HCT116 (cell line): ENCODE measurements at regions not wholly inside any gene's neighbourhood (a gene's known extent, or its start where the extent isn't known, plus 50 kb on each side); places are given as distances from the start of the nearest gene placed in this dataset.

Source experiments
- CTCF ChIP-seq, 3 experiments: fragments of 200-600 bp in 1 of 3; sonication (generic) in 1 of 3; IDR thresholded peaks in 2 of 3; conservative IDR thresholded peaks in 1 of 3; 2 replicates each; pipeline ENCODE4 v1.5.1; 2012 to 2017; ENCODE audit warnings: low read depth in 2 of 3, low read length in 2 of 3, antibody characterized with exemption in 1 of 3, borderline replicate concordance in 1 of 3, control low read depth in 1 of 3, mild to moderate bottlenecking in 1 of 3, mixed read lengths in 1 of 3, mixed run types in 1 of 3, moderate library complexity in 1 of 3; ENCODE audit not compliant: insufficient read depth in 1 of 3
- EZH2phosphoT487 ChIP-seq: fragments of 200-600 bp; IDR thresholded peaks from 2 replicates; pipeline ENCODE4 v1.6.1; 2018; ENCODE audit warnings: antibody characterized with exemption, borderline replicate concordance
- POLR2A ChIP-seq: IDR thresholded peaks from 2 replicates; pipeline ENCODE4 v1.7.0; 2011; ENCODE audit warnings: borderline replicate concordance; ENCODE audit not compliant: insufficient read depth, insufficient read length; ENCODE audit errors: extremely low read depth
- POLR2AphosphoS5 ChIP-seq: IDR thresholded peaks from 2 replicates; pipeline ENCODE4 v1.6.1; 2011; ENCODE audit warnings: mild to moderate bottlenecking, low read depth, low read length, moderate library complexity
- RAD21 ChIP-seq: IDR thresholded peaks from 2 replicates; pipeline ENCODE4 v1.6.1; 2012; ENCODE audit warnings: low read depth, mild to moderate bottlenecking
- SP1 ChIP-seq: IDR thresholded peaks from 2 replicates; pipeline ENCODE4 v1.6.1; 2012; ENCODE audit warnings: low read depth
- YY1 ChIP-seq: IDR thresholded peaks from 2 replicates; pipeline ENCODE4 v1.6.1; 2011; ENCODE audit warnings: low read length, low read depth, moderate library complexity, mild to moderate bottlenecking; ENCODE audit not compliant: insufficient replicate concordance; ENCODE audit errors: extremely low read depth
- ZBTB33 ChIP-seq: IDR thresholded peaks from 2 replicates; pipeline ENCODE4 v1.6.1; 2011; ENCODE audit warnings: mild to moderate bottlenecking, low read length, moderate library complexity; ENCODE audit not compliant: insufficient replicate concordance; ENCODE audit errors: extremely low read depth

- no peak for TF ChIP-seq SP1
- no peak for TF ChIP-seq RAD21
- no peak for TF ChIP-seq EZH2phosphoT487
- no peak for TF ChIP-seq POLR2AphosphoS5
- TF ChIP-seq CTCF (IDR thresholded peaks at IDR 0.05 in 2 of 3, conservative IDR thresholded peaks at IDR 0.05 in 1 of 3; ENCODE audit: borderline replicate concordance in 1 of 3, insufficient read depth in 1 of 3, low read depth in 2 of 3, low read length in 2 of 3) = no peak
- no peak for TF ChIP-seq YY1
- TF ChIP-seq ZBTB33 = no peak
- no peak for TF ChIP-seq POLR2A
Measured at GRCh38 chr9:13049223-13049622, 230.3 kb downstream of the MPDZ start.
